ENCODE measurements at regions not wholly inside any gene's neighbourhood (a gene's known extent, or its start where the extent isn't known, plus 50 kb on each side); places are given as distances from the start of the nearest gene placed in this dataset.
A peak's percentile ranks its signal among the peaks of the same experiment; 100 is the strongest.

GRCh38 chr10:94223702-94224370 is 138.9 kb downstream of the NOC3L start:
- H3K4me2 ChIP-seq, result no peak overlapping the region

DNA sequence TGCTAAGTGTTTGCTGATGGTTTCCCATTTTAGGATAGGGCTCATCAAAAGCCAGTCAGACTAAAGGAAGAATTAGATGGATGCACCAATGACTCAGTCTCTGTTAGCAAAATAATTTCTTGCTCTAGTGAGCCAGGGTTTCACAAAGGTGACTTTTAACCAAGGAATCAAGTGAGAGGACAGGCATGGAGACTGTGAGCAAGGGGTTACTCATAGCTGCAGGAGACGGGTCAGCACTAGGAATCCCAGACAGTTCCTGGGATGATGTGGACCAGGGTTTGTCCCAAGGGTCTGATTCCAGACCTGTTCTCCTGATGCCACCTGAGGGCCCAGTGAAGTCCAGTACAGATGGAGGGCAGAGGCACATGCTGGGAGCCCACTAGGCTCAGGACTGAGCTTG is 138.1 kb downstream of the NOC3L start:
- H3K9ac ChIP-seq, result no peak overlapping the region
- no peaks in the 10 kb centered on the region for H3K27me3 ChIP-seq (ENCODE audit: insufficient read depth)
- POLR2A ChIA-PET, result no interaction called here
- H3K9me2 ChIP-seq, result no peaks in the 10 kb centered on the region
- H3F3A ChIP-seq (replicated peaks; ENCODE audit: insufficient read depth), result no peaks in the 10 kb centered on the region
- no peaks in the 10 kb centered on the region for H3K36me3 ChIP-seq (replicated peaks in 1 of 2; ENCODE audit: control insufficient read depth in 1 of 2, insufficient read depth in 2 of 2, low read length in 1 of 2)
- peak overlapping the region in 1 of 2 experiments; percentile 22; a peak in 2 of 4 replicates for H3K27ac ChIP-seq (ENCODE audit: low read depth in 2 of 2, low read length in 1 of 2)
- no peak overlapping the region for H3K4me3 ChIP-seq (ENCODE audit: low read depth in 2 of 2, low read length in 1 of 2)
- peaks cover 10% of the 10 kb centered on the region in 2 experiments; a peak in 2 of 4 replicates for H3K4me1 ChIP-seq (ENCODE audit: control insufficient read depth in 1 of 2, insufficient read depth in 2 of 2, low read depth in 1 of 2, low read length in 1 of 2)
- no peak overlapping the region for H2AFZ ChIP-seq (ENCODE audit: low read depth)
- H3K4me2 ChIP-seq, result peak overlapping the region; percentile 13; the same call in 1 of the 2 replicates
- 14% methylated on average over 1 of the region's 1 CpG for WGBS (ENCODE audit: low lambda C conversion rate)
- H3K9me3 ChIP-seq, result no peaks in the 10 kb centered on the region
- H3K79me2 ChIP-seq (ENCODE audit: insufficient read depth), result no peaks in the 10 kb centered on the region
- CTCF ChIA-PET, result interaction anchor here (1.3 to 2.5 kb wide), 2 partner anchors 11 to 95 kb away, joined by 4 to 10 read pairs; no protein-coding TSS in a partner anchor
- no peak for DNase-seq
- no peaks in the 10 kb centered on the region for H4K20me1 ChIP-seq (ENCODE audit: insufficient read depth)
- 0 out of 2 replicates have a peak, but pooled peaks have one; percentile 30 for TF ChIP-seq JUND (IDR thresholded peaks at IDR 0.05)
- TF ChIP-seq EP300 (IDR thresholded peaks at IDR 0.05; ENCODE audit: borderline replicate concordance in 1 of 2, low read depth in 1 of 2, low read length in 1 of 2), result no peak
- TF ChIP-seq MXI1 (IDR thresholded peaks at IDR 0.05; ENCODE audit: low read depth, low read length), result no peak
- TF ChIP-seq TCF12 (IDR thresholded peaks at IDR 0.05), result peak; percentile 35; the same call in 1 of the 2 replicates
- peak; percentile 47; the same call in 1 of the 2 replicates for TF ChIP-seq FOSL2 (IDR thresholded peaks at IDR 0.05; ENCODE audit: borderline replicate concordance, low read depth)
- TF ChIP-seq FOXM1 (IDR thresholded peaks at IDR 0.05; ENCODE audit: low read depth), result no peak
- TF ChIP-seq RXRA (IDR thresholded peaks at IDR 0.05; ENCODE audit: borderline replicate concordance, low read depth), result no peak
- no peak for TF ChIP-seq TAF1 (IDR thresholded peaks at IDR 0.05; ENCODE audit: borderline replicate concordance, low read depth, low read length)
- TF ChIP-seq, protein P1, sequence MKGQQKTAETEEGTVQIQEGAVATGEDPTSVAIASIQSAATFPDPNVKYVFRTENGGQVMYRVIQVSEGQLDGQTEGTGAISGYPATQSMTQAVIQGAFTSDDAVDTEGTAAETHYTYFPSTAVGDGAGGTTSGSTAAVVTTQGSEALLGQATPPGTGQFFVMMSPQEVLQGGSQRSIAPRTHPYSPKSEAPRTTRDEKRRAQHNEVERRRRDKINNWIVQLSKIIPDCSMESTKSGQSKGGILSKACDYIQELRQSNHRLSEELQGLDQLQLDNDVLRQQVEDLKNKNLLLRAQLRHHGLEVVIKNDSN (IDR thresholded peaks at IDR 0.05; ENCODE audit: borderline replicate concordance, low read depth), result no peak
- TF ChIP-seq, protein P2, sequence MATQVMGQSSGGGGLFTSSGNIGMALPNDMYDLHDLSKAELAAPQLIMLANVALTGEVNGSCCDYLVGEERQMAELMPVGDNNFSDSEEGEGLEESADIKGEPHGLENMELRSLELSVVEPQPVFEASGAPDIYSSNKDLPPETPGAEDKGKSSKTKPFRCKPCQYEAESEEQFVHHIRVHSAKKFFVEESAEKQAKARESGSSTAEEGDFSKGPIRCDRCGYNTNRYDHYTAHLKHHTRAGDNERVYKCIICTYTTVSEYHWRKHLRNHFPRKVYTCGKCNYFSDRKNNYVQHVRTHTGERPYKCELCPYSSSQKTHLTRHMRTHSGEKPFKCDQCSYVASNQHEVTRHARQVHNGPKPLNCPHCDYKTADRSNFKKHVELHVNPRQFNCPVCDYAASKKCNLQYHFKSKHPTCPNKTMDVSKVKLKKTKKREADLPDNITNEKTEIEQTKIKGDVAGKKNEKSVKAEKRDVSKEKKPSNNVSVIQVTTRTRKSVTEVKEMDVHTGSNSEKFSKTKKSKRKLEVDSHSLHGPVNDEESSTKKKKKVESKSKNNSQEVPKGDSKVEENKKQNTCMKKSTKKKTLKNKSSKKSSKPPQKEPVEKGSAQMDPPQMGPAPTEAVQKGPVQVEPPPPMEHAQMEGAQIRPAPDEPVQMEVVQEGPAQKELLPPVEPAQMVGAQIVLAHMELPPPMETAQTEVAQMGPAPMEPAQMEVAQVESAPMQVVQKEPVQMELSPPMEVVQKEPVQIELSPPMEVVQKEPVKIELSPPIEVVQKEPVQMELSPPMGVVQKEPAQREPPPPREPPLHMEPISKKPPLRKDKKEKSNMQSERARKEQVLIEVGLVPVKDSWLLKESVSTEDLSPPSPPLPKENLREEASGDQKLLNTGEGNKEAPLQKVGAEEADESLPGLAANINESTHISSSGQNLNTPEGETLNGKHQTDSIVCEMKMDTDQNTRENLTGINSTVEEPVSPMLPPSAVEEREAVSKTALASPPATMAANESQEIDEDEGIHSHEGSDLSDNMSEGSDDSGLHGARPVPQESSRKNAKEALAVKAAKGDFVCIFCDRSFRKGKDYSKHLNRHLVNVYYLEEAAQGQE (IDR thresholded peaks at IDR 0.05; ENCODE audit: low read depth, low read length), result peak; percentile 79
- no peak for TF ChIP-seq POLR2AphosphoS5 (IDR thresholded peaks at IDR 0.05; ENCODE audit: low read depth, low read length)
- no peak for TF ChIP-seq NRF1 (IDR thresholded peaks at IDR 0.05; ENCODE audit: low read depth, low read length)
- no peak for TF ChIP-seq RFX5 (IDR thresholded peaks at IDR 0.05; ENCODE audit: low read length)

More at GRCh38 chr10:94223702-94224370, 138.9 kb downstream of the NOC3L start:
- H3K9ac ChIP-seq, result no peak overlapping the region
- TF ChIP-seq JUND (IDR thresholded peaks at IDR 0.05) (no peak), TAF1 (IDR thresholded peaks at IDR 0.05; ENCODE audit: borderline replicate concordance, low read depth, low read length) (no peak), MXI1 (IDR thresholded peaks at IDR 0.05; ENCODE audit: low read depth, low read length) (0 out of 2 replicates have a peak, but pooled peaks have one; percentile 22), GATA2 (CRISPR knock-in tag; IDR thresholded peaks at IDR 0.05) (peak; percentile 87), NFIC (IDR thresholded peaks at IDR 0.05; ENCODE audit: borderline replicate concordance) (no peak), TEAD4 (IDR thresholded peaks at IDR 0.05; ENCODE audit: borderline replicate concordance, insufficient read depth) (no peak), SIN3A (IDR thresholded peaks at IDR 0.05; ENCODE audit: borderline replicate concordance, low read depth, low read length) (no peak), FOXJ3 (CRISPR knock-in tag; IDR thresholded peaks at IDR 0.05) (peak; percentile 80; the same call in 1 of the 2 replicates), CHD2 (IDR thresholded peaks at IDR 0.05; ENCODE audit: low read length, partially characterized antibody) (no peak), GABPA (IDR thresholded peaks at IDR 0.05; ENCODE audit: low read depth) (no peak), RCOR1 (IDR thresholded peaks at IDR 0.05; ENCODE audit: low read length) (peak; percentile 61; the same call in 1 of the 2 replicates), FOSL2 (IDR thresholded peaks at IDR 0.05; ENCODE audit: borderline replicate concordance, low read depth) (no peak), RFX5 (IDR thresholded peaks at IDR 0.05; ENCODE audit: low read length) (peak; percentile 8; the same call in 1 of the 2 replicates), POLR2AphosphoS5 (IDR thresholded peaks at IDR 0.05; ENCODE audit: low read depth, low read length) (no peak), RXRA (IDR thresholded peaks at IDR 0.05; ENCODE audit: borderline replicate concordance, low read depth) (no peak), EP300 (IDR thresholded peaks at IDR 0.05; ENCODE audit: borderline replicate concordance in 1 of 2, low read depth in 1 of 2, low read length in 1 of 2) (peak in 1 of 2 experiments; percentile 78; a peak in 2 of 4 replicates), SMC3 (IDR thresholded peaks at IDR 0.05; ENCODE audit: low read depth, low read length) (no peak)
- TF ChIP-seq, protein P3, sequence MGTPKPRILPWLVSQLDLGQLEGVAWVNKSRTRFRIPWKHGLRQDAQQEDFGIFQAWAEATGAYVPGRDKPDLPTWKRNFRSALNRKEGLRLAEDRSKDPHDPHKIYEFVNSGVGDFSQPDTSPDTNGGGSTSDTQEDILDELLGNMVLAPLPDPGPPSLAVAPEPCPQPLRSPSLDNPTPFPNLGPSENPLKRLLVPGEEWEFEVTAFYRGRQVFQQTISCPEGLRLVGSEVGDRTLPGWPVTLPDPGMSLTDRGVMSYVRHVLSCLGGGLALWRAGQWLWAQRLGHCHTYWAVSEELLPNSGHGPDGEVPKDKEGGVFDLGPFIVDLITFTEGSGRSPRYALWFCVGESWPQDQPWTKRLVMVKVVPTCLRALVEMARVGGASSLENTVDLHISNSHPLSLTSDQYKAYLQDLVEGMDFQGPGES (IDR thresholded peaks at IDR 0.05; ENCODE audit: low read depth, low read length), result no peak
- no peak overlapping the region; a peak in 1 of 4 replicates for H3K27ac ChIP-seq (ENCODE audit: low read depth in 2 of 2, low read length in 1 of 2)
- no peaks in the 10 kb centered on the region for H3K9me3 ChIP-seq
- CTCF ChIA-PET, result no interaction called here
- no peaks in the 10 kb centered on the region for H3K27me3 ChIP-seq (ENCODE audit: insufficient read depth)
- no peaks in the 10 kb centered on the region for H3K9me2 ChIP-seq
- no peaks in the 10 kb centered on the region for H3K36me3 ChIP-seq (replicated peaks in 1 of 2; ENCODE audit: control insufficient read depth in 1 of 2, insufficient read depth in 2 of 2, low read length in 1 of 2)
- 62% methylated on average over 5 of the region's 5 CpGs for WGBS (ENCODE audit: low lambda C conversion rate)
- no peaks in the 10 kb centered on the region for H4K20me1 ChIP-seq (ENCODE audit: insufficient read depth)
- H3F3A ChIP-seq (replicated peaks; ENCODE audit: insufficient read depth), result no peaks in the 10 kb centered on the region
- POLR2A ChIA-PET, result no interaction called here
- no peaks in the 10 kb centered on the region for H3K79me2 ChIP-seq (ENCODE audit: insufficient read depth)
- DNase-seq, result peak; percentile 60
- H3K4me3 ChIP-seq (ENCODE audit: low read depth in 2 of 2, low read length in 1 of 2), result no peak overlapping the region
- H3K4me1 ChIP-seq (ENCODE audit: control insufficient read depth in 1 of 2, insufficient read depth in 2 of 2, low read depth in 1 of 2, low read length in 1 of 2), result peaks cover 7 to 10% of the 10 kb centered on the region in 2 experiments; a peak in 2 of 4 replicates
- no peak overlapping the region for H2AFZ ChIP-seq (ENCODE audit: low read depth)
